ENCODE measurements at regions not wholly inside any gene's neighbourhood (a gene's known extent, or its start where the extent isn't known, plus 50 kb on each side); places are given as distances from the start of the nearest gene placed in this dataset.

DNA sequence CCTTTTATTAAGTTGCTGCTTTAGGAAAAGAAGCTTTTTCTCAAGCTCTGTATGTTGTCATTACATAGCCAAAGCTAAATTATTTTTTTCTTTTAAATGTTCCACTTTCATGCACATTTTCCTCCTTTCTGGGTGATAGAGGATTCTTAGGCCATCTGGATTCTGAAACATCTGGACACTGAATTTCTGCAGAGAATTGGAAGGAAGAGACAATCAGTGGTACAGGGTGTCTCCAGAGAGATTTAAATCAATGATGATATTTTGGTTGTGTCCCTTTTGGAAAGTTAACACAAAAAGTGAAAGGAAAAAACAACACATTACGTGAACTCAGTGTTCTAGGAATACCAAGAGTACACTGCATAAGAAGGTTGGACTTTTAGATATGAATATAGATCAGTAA, 211.4 kb upstream of the PKN2 start:
- no peaks in the 10 kb centered on the region for H3K27me3 ChIP-seq (ENCODE audit: low read length)
- no peak overlapping the region for H3K4me2 ChIP-seq (ENCODE audit: low read length)
- H3K4me1 ChIP-seq (ENCODE audit: insufficient read depth, low read length), result no peaks in the 10 kb centered on the region
- no peak for DNase-seq
- no peak overlapping the region for H3K4me3 ChIP-seq (ENCODE audit: low read length)
- TF ChIP-seq EZH2phosphoT487 (IDR thresholded peaks at IDR 0.05; ENCODE audit: borderline replicate concordance, low read length) (no peak), EZH2 (IDR thresholded peaks at IDR 0.05; ENCODE audit: low read length, unreplicated experiment) (no peak)
- TF ChIP-seq, protein P1, sequence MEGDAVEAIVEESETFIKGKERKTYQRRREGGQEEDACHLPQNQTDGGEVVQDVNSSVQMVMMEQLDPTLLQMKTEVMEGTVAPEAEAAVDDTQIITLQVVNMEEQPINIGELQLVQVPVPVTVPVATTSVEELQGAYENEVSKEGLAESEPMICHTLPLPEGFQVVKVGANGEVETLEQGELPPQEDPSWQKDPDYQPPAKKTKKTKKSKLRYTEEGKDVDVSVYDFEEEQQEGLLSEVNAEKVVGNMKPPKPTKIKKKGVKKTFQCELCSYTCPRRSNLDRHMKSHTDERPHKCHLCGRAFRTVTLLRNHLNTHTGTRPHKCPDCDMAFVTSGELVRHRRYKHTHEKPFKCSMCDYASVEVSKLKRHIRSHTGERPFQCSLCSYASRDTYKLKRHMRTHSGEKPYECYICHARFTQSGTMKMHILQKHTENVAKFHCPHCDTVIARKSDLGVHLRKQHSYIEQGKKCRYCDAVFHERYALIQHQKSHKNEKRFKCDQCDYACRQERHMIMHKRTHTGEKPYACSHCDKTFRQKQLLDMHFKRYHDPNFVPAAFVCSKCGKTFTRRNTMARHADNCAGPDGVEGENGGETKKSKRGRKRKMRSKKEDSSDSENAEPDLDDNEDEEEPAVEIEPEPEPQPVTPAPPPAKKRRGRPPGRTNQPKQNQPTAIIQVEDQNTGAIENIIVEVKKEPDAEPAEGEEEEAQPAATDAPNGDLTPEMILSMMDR (conservative IDR thresholded peaks at IDR 0.05; ENCODE audit: low read depth, low read length), result no peak
- H3K27ac ChIP-seq (ENCODE audit: low read length), result no peak overlapping the region
- BruUV-seq (replicated peaks), result no TSS peak
- no peaks in the 10 kb centered on the region for H3F3A ChIP-seq (ENCODE audit: low read length, unreplicated experiment)
- no peak for ATAC-seq
- no peaks in the 10 kb centered on the region for H3K36me3 ChIP-seq (ENCODE audit: low read depth, low read length)
- H3K9me2 ChIP-seq (replicated peaks; ENCODE audit: low read length), result no peaks in the 10 kb centered on the region
- H3K9ac ChIP-seq (ENCODE audit: low read length), result no peak overlapping the region
- H3K9me3 ChIP-seq (ENCODE audit: low read length), result no peaks in the 10 kb centered on the region
- CTCF ChIA-PET, result no interaction called here
- POLR2A ChIA-PET (ENCODE audit: unreplicated experiment), result no interaction called here
- no peaks in the 10 kb centered on the region for H4K20me1 ChIP-seq (ENCODE audit: low read length)
- no peak overlapping the region for H2AFZ ChIP-seq (ENCODE audit: low read length)
- intact Hi-C loops (cut with micrococcal nuclease), result no loop called here
- H3K79me2 ChIP-seq (ENCODE audit: low read length), result no peaks in the 10 kb centered on the region

DNA sequence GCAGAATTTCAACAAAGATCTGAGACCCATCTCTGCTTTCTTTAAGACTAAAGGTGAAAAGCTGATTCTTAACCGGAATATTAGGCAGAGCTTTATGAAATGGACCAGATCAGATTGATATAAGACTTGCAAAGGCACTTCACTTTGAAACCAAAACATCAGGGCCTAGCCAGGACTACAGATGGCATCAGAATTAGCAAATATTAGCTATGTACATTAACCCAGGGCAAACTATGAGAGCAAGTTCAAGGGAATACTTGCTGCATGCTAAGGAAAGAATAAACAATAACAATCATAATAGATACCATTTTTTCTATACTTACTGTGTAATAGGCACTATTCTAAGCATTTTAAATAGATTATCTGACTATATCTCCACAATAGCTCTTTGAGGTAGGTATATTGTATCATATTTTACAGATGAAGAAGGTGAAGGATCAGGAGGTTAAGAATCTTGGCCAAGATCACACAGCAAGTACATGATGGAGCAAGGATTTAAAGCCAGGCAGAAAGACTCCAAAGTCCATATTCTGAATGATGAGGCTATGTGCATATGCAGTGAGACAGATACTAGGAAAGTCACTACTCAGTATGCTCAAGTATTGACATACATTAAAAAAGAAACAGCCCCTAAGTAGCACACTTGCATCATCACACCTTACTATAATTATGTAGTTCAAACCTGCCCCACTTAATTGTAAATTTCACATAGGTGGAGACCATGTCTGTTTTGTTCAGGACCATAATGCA, 209.3 kb upstream of the PKN2 start:
- TF ChIP-seq EZH2phosphoT487 (IDR thresholded peaks at IDR 0.05; ENCODE audit: borderline replicate concordance, low read length) (no peak), EZH2 (IDR thresholded peaks at IDR 0.05; ENCODE audit: low read length, unreplicated experiment) (no peak)
- TF ChIP-seq, protein P1 (conservative IDR thresholded peaks at IDR 0.05; ENCODE audit: low read depth, low read length), result no peak
- Histone ChIP-seq H3K9me3 (ENCODE audit: low read length) (no peaks in the 10 kb centered on the region), H3K79me2 (ENCODE audit: low read length) (no peaks in the 10 kb centered on the region), H3K4me1 (ENCODE audit: insufficient read depth, low read length) (no peaks in the 10 kb centered on the region), H3K36me3 (ENCODE audit: low read depth, low read length) (no peaks in the 10 kb centered on the region), H3F3A (ENCODE audit: low read length, unreplicated experiment) (no peaks in the 10 kb centered on the region), H3K4me3 (ENCODE audit: low read length) (no peak overlapping the region), H4K20me1 (ENCODE audit: low read length) (no peaks in the 10 kb centered on the region), H2AFZ (ENCODE audit: low read length) (no peak overlapping the region), H3K27me3 (ENCODE audit: low read length) (no peaks in the 10 kb centered on the region), H3K27ac (ENCODE audit: low read length) (no peak overlapping the region), H3K9me2 (replicated peaks; ENCODE audit: low read length) (no peaks in the 10 kb centered on the region), H3K4me2 (ENCODE audit: low read length) (no peak overlapping the region), H3K9ac (ENCODE audit: low read length) (no peak overlapping the region)
- CTCF ChIA-PET, result no interaction called here
- DNase-seq (no peak), ATAC-seq (no peak)
- POLR2A ChIA-PET (ENCODE audit: unreplicated experiment), result interaction anchor here (0.7 kb wide), 1 partner anchor 1886 kb away, joined by 4 read pairs; no protein-coding TSS in a partner anchor
- BruUV-seq (replicated peaks), result no TSS peak
- intact Hi-C loops (cut with micrococcal nuclease), result no loop called here

DNA sequence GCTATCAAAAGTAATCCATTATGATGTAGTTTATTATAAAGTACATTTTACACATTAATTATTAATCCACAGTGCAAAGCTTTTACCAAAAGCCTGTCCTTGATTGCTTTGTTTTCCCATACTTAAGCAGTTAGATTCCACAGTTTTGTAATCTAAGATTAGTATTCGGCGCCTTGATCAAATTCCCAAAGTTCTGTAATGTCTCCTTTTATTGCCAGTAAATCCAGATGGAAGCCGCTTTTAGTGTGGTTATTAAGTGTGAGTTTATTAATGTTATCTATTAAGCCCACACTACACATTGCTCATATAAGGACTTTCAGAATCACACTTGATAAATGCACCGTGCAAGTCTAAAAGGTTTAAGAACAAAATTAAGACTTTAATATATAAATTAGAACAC, 199.2 kb upstream of the PKN2 start:
- CTCF ChIA-PET, result no interaction called here
- no peaks in the 10 kb centered on the region for H3F3A ChIP-seq (ENCODE audit: low read length, unreplicated experiment)
- intact Hi-C loops (cut with micrococcal nuclease), result no loop called here
- ATAC-seq (no peak), DNase-seq (no peak)
- no peak overlapping the region for H3K4me3 ChIP-seq (ENCODE audit: low read length)
- H3K9me2 ChIP-seq (replicated peaks; ENCODE audit: low read length), result no peaks in the 10 kb centered on the region
- POLR2A ChIA-PET (ENCODE audit: unreplicated experiment), result no interaction called here
- no peaks in the 10 kb centered on the region for H3K36me3 ChIP-seq (ENCODE audit: low read depth, low read length)
- H2AFZ ChIP-seq (ENCODE audit: low read length), result no peak overlapping the region
- H3K27me3 ChIP-seq (ENCODE audit: low read length), result no peaks in the 10 kb centered on the region; the same call in 1 of the 2 replicates
- TF ChIP-seq EZH2phosphoT487 (IDR thresholded peaks at IDR 0.05; ENCODE audit: borderline replicate concordance, low read length) (no peak), EZH2 (IDR thresholded peaks at IDR 0.05; ENCODE audit: low read length, unreplicated experiment) (no peak)
- TF ChIP-seq, protein P1 (conservative IDR thresholded peaks at IDR 0.05; ENCODE audit: low read depth, low read length), result no peak
- no peak overlapping the region for H3K9ac ChIP-seq (ENCODE audit: low read length)
- H3K4me1 ChIP-seq (ENCODE audit: insufficient read depth, low read length), result peaks cover 7% of the 10 kb centered on the region; the same call in 1 of the 2 replicates
- H4K20me1 ChIP-seq (ENCODE audit: low read length), result no peaks in the 10 kb centered on the region
- no peak overlapping the region for H3K4me2 ChIP-seq (ENCODE audit: low read length)
- H3K79me2 ChIP-seq (ENCODE audit: low read length), result no peaks in the 10 kb centered on the region
- no TSS peak for BruUV-seq (replicated peaks)
- no peak overlapping the region for H3K27ac ChIP-seq (ENCODE audit: low read length)
- H3K9me3 ChIP-seq (ENCODE audit: low read length), result no peaks in the 10 kb centered on the region

Data from PC-3 (cell line).